WTC11 (cell line): ENCODE measurements at regions not wholly inside any gene's neighbourhood (a gene's known extent, or its start where the extent isn't known, plus 50 kb on each side); places are given as distances from the start of the nearest gene placed in this dataset.

Source experiments
- ATAC-seq: fragments of 200-7000 bp; cut with Tn5 transposase; 2 replicates; pipeline ENCODE4 v1.10.0; 2021; ENCODE audit warnings: mild to moderate bottlenecking, moderate library complexity
- CTCF ChIA-PET: fragments of 300-600 bp; sonication (Branson Sonifier 250); formaldehyde crosslinking; loops from one replicate; lab custom pipeline; 2021; ENCODE audit warnings: antibody characterized with exemption; lab: Charles Lee
- POLR2A ChIA-PET: fragments of 350-600 bp; sonication (Branson Sonifier 250); formaldehyde crosslinking; loops from one replicate; lab custom pipeline; 2021; ENCODE audit warnings: antibody characterized with exemption; lab: Charles Lee
- DNase-seq: peaks from one replicate; pipeline ENCODE4 v3.0.0; 2021; ENCODE audit warnings: low spot score
- H3K27ac Mint-ChIP-seq: 2 replicates; pipeline ENCODE4 v1.8.0; 2021; ENCODE audit warnings: mixed read lengths
- H3K27me3 Mint-ChIP-seq: 2 replicates; pipeline ENCODE4 v1.8.0; 2021; ENCODE audit warnings: low read depth, mild to moderate bottlenecking, moderate library complexity, mixed read lengths
- H3K36me3 Mint-ChIP-seq: 2 replicates; pipeline ENCODE4 v1.8.0; 2021; ENCODE audit warnings: mixed read lengths
- H3K4me1 Mint-ChIP-seq: 2 replicates; pipeline ENCODE4 v1.8.0; 2022; ENCODE audit warnings: mixed read lengths
- H3K4me3 Mint-ChIP-seq: 2 replicates; pipeline ENCODE4 v1.8.0; 2021; ENCODE audit warnings: mild to moderate bottlenecking, moderate library complexity, mixed read lengths
- H3K9me3 Mint-ChIP-seq: 2 replicates; pipeline ENCODE4 v1.8.0; 2021; ENCODE audit warnings: mixed read lengths
- CREB1 ChIP-seq: sonication (generic); formaldehyde crosslinking; IDR thresholded peaks from 2 replicates; pipeline ENCODE4 v1.8.0; 2023; ENCODE audit warnings: mild to moderate bottlenecking, missing genetic modification reagents
- CREM ChIP-seq: sonication (generic); formaldehyde crosslinking; IDR thresholded peaks from 2 replicates; pipeline ENCODE4 v1.8.1; 2022; ENCODE audit warnings: mild to moderate bottlenecking, missing genetic modification reagents, moderate library complexity
- ESRRA ChIP-seq: sonication (generic); formaldehyde crosslinking; IDR thresholded peaks from 2 replicates; pipeline ENCODE4 v1.8.1; 2022; ENCODE audit warnings: mild to moderate bottlenecking, missing genetic modification reagents, borderline replicate concordance
- FOXJ3 ChIP-seq: sonication (generic); formaldehyde crosslinking; IDR thresholded peaks from 2 replicates; pipeline ENCODE4 v1.9.0; 2021; ENCODE audit warnings: missing genetic modification reagents, mild to moderate bottlenecking, borderline replicate concordance
- FOXK1 ChIP-seq: sonication (generic); formaldehyde crosslinking; IDR thresholded peaks from 2 replicates; pipeline ENCODE4 v1.8.0; 2022; ENCODE audit warnings: mild to moderate bottlenecking, moderate library complexity, missing genetic modification reagents
- GRHL2 ChIP-seq: fragments of 250-450 bp; sonication (Bioruptor Pico); IDR thresholded peaks from 2 replicates; pipeline ENCODE4 v1.8.0; 2022; ENCODE audit warnings: mild to moderate bottlenecking, moderate library complexity; ENCODE audit not compliant: insufficient replicate concordance, severe bottlenecking
- HMGA2 ChIP-seq: fragments of 250-450 bp; sonication (Bioruptor Pico); IDR thresholded peaks from 2 replicates; pipeline ENCODE4 v1.4.0; 2021; ENCODE audit warnings: mild to moderate bottlenecking, moderate library complexity
- MXD4 ChIP-seq: fragments of 250-450 bp; sonication (Bioruptor Pico); IDR thresholded peaks from 2 replicates; pipeline ENCODE4 v1.8.0; 2021; ENCODE audit warnings: mild to moderate bottlenecking, moderate library complexity, borderline replicate concordance
- NFE2L1 ChIP-seq: sonication (generic); formaldehyde crosslinking; IDR thresholded peaks from 2 replicates; pipeline ENCODE4 v1.8.1; 2023; ENCODE audit warnings: missing genetic modification reagents
- RELA ChIP-seq: sonication (generic); formaldehyde crosslinking; IDR thresholded peaks from 2 replicates; pipeline ENCODE4 v1.8.1; 2022; ENCODE audit warnings: missing genetic modification reagents, mild to moderate bottlenecking, borderline replicate concordance
- SOX15 ChIP-seq: fragments of 250-450 bp; sonication (Bioruptor Pico); IDR thresholded peaks from 2 replicates; pipeline ENCODE4 v1.9.0; 2021; ENCODE audit warnings: mild to moderate bottlenecking
- TCF7 ChIP-seq: sonication (generic); formaldehyde crosslinking; IDR thresholded peaks from 2 replicates; pipeline ENCODE4 v1.8.0; 2022; ENCODE audit warnings: mild to moderate bottlenecking, low read depth, missing genetic modification reagents, moderate library complexity
- TEAD1 ChIP-seq: sonication (generic); formaldehyde crosslinking; IDR thresholded peaks from 2 replicates; pipeline ENCODE4 v1.8.0; 2022; ENCODE audit warnings: mild to moderate bottlenecking, missing genetic modification reagents
- TP53 ChIP-seq: sonication (generic); formaldehyde crosslinking; IDR thresholded peaks from 2 replicates; pipeline ENCODE4 v1.8.1; 2023; ENCODE audit warnings: mild to moderate bottlenecking, missing genetic modification reagents
- ZNF121 ChIP-seq: sonication (generic); formaldehyde crosslinking; IDR thresholded peaks from 2 replicates; pipeline ENCODE4 v1.8.0; 2023; ENCODE audit warnings: missing genetic modification reagents
- ZNF423 ChIP-seq: fragments of 250-450 bp; sonication (Bioruptor Pico); IDR thresholded peaks from 2 replicates; pipeline ENCODE4 v2.1.2; 2022; ENCODE audit warnings: mild to moderate bottlenecking, moderate library complexity
- TF ChIP-seq, protein P1 (sequence below): sonication (generic); formaldehyde crosslinking; IDR thresholded peaks from 2 replicates; pipeline ENCODE4 v1.8.1; 2023; ENCODE audit warnings: mild to moderate bottlenecking, missing genetic modification reagents
- TF ChIP-seq, protein P2 (sequence below): sonication (generic); formaldehyde crosslinking; IDR thresholded peaks from 2 replicates; pipeline ENCODE4 v1.8.1; 2022; ENCODE audit warnings: mild to moderate bottlenecking, moderate library complexity, missing genetic modification reagents
- TF ChIP-seq, protein P3 (sequence below): sonication (generic); formaldehyde crosslinking; IDR thresholded peaks from 2 replicates; pipeline ENCODE4 v1.8.1; 2023; ENCODE audit warnings: mild to moderate bottlenecking, missing genetic modification reagents, moderate library complexity
- TF ChIP-seq, protein P4 (sequence below): fragments of 250-450 bp; sonication (Bioruptor Pico); IDR thresholded peaks from 2 replicates; pipeline ENCODE4 v1.9.0; 2021; ENCODE audit warnings: mild to moderate bottlenecking, borderline replicate concordance
- TF ChIP-seq, protein P5 (sequence below): sonication (generic); formaldehyde crosslinking; IDR thresholded peaks from 2 replicates; pipeline ENCODE4 v1.8.0; 2022; ENCODE audit warnings: mild to moderate bottlenecking, missing genetic modification reagents
- TF ChIP-seq, protein P6 (sequence below): sonication (generic); formaldehyde crosslinking; IDR thresholded peaks from 2 replicates; pipeline ENCODE4 v1.8.1; 2022; ENCODE audit warnings: low read depth, mild to moderate bottlenecking, moderate library complexity, missing genetic modification reagents, borderline replicate concordance

DNA sequence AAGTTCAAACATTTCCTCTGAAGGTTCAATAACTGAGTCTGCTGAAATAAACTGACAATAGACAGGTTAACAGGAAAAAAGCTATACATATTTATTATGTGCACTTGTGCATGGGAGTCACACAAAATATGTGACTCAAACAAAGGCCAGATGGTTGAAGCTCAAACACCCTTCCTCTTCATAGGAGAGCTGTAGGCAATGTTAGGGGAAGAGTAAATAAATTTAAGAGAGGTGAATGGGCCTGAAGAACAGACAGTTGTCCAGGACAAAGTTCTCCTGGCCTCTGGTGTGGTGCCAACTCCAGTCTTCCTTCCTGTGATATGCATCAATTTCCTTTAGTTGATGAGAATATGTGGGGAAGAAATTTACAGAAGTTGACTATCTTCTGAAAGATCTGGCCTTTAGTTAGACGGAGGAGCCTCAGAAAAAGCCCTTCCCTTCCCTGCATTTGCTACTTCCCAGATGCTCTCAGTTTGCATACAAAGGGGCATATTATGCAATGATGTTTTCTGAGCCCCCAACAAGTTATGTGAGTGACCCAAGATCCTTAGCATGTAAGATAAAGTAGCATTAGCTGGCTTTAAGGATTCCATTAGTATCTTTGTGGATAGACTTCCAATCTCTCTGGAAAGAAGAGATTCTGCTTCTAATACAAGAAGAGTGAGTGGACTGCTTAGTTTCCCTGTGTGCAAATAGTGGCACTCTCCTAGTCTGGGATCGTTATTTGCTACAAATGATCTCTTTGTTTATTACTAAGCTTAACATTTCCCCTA lies 96.4 kb upstream of the IGSF10 start:
- POLR2A ChIA-PET, result no interaction called here
- Mint-ChIP-seq H3K27ac (no peak overlapping the region), H3K4me1 (peaks cover 19% of the 10 kb centered on the region), H3K27me3 (no peaks in the 10 kb centered on the region), H3K9me3 (peaks cover 8% of the 10 kb centered on the region), H3K4me3 (no peak overlapping the region), H3K36me3 (no peaks in the 10 kb centered on the region)
- CTCF ChIA-PET, result no interaction called here
- TF ChIP-seq SOX15 (no peak), CREB1 (CRISPR knock-in tag) (no peak), CREM (no peak), TP53 (CRISPR knock-in tag) (no peak), RELA (CRISPR knock-in tag) (no peak), ESRRA (CRISPR knock-in tag) (no peak), NFE2L1 (no peak), TEAD1 (CRISPR knock-in tag) (no peak), FOXK1 (CRISPR knock-in tag) (no peak), MXD4 (CRISPR knock-in tag) (no peak), ZNF121 (CRISPR knock-in tag) (no peak), FOXJ3 (CRISPR knock-in tag) (no peak), HMGA2 (CRISPR knock-in tag) (no peak)
- TF ChIP-seq, protein P1, sequence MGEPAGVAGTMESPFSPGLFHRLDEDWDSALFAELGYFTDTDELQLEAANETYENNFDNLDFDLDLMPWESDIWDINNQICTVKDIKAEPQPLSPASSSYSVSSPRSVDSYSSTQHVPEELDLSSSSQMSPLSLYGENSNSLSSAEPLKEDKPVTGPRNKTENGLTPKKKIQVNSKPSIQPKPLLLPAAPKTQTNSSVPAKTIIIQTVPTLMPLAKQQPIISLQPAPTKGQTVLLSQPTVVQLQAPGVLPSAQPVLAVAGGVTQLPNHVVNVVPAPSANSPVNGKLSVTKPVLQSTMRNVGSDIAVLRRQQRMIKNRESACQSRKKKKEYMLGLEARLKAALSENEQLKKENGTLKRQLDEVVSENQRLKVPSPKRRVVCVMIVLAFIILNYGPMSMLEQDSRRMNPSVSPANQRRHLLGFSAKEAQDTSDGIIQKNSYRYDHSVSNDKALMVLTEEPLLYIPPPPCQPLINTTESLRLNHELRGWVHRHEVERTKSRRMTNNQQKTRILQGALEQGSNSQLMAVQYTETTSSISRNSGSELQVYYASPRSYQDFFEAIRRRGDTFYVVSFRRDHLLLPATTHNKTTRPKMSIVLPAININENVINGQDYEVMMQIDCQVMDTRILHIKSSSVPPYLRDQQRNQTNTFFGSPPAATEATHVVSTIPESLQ (CRISPR knock-in tag), result no peak
- TF ChIP-seq, protein P2, sequence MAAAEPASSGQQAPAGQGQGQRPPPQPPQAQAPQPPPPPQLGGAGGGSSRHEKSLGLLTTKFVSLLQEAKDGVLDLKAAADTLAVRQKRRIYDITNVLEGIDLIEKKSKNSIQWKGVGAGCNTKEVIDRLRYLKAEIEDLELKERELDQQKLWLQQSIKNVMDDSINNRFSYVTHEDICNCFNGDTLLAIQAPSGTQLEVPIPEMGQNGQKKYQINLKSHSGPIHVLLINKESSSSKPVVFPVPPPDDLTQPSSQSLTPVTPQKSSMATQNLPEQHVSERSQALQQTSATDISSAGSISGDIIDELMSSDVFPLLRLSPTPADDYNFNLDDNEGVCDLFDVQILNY, result no peak
- TF ChIP-seq, protein P3, sequence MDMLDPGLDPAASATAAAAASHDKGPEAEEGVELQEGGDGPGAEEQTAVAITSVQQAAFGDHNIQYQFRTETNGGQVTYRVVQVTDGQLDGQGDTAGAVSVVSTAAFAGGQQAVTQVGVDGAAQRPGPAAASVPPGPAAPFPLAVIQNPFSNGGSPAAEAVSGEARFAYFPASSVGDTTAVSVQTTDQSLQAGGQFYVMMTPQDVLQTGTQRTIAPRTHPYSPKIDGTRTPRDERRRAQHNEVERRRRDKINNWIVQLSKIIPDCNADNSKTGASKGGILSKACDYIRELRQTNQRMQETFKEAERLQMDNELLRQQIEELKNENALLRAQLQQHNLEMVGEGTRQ (CRISPR knock-in tag), result no peak
- TF ChIP-seq, protein P4, sequence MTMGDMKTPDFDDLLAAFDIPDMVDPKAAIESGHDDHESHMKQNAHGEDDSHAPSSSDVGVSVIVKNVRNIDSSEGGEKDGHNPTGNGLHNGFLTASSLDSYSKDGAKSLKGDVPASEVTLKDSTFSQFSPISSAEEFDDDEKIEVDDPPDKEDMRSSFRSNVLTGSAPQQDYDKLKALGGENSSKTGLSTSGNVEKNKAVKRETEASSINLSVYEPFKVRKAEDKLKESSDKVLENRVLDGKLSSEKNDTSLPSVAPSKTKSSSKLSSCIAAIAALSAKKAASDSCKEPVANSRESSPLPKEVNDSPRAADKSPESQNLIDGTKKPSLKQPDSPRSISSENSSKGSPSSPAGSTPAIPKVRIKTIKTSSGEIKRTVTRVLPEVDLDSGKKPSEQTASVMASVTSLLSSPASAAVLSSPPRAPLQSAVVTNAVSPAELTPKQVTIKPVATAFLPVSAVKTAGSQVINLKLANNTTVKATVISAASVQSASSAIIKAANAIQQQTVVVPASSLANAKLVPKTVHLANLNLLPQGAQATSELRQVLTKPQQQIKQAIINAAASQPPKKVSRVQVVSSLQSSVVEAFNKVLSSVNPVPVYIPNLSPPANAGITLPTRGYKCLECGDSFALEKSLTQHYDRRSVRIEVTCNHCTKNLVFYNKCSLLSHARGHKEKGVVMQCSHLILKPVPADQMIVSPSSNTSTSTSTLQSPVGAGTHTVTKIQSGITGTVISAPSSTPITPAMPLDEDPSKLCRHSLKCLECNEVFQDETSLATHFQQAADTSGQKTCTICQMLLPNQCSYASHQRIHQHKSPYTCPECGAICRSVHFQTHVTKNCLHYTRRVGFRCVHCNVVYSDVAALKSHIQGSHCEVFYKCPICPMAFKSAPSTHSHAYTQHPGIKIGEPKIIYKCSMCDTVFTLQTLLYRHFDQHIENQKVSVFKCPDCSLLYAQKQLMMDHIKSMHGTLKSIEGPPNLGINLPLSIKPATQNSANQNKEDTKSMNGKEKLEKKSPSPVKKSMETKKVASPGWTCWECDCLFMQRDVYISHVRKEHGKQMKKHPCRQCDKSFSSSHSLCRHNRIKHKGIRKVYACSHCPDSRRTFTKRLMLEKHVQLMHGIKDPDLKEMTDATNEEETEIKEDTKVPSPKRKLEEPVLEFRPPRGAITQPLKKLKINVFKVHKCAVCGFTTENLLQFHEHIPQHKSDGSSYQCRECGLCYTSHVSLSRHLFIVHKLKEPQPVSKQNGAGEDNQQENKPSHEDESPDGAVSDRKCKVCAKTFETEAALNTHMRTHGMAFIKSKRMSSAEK (CRISPR knock-in tag), result no peak
- TF ChIP-seq, protein P5, sequence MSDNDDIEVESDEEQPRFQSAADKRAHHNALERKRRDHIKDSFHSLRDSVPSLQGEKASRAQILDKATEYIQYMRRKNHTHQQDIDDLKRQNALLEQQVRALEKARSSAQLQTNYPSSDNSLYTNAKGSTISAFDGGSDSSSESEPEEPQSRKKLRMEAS (CRISPR knock-in tag), result no peak
- no peak for ATAC-seq
- DNase-seq, result no peak

DNA sequence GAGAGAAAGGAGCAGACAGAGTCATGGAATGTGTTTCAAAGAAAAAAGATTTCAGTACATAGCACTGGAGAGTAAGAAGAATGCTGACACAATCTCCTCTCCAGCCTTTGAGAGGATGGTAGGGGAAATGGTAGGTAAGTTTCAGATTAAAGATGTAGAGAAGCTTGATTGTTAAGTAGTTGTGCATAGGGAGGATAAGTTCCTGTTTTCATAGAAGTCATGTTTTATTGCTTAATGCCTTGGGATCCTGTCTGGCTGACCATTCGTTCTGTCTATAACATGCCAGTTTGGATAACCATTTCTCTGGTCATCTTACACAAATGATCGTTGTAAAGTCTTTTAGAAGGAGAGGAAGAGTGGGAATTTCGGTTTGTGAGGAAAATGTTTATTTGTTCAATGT lies 95.7 kb upstream of the IGSF10 start:
- ChIA-PET CTCF (no interaction called here), POLR2A (no interaction called here)
- peaks cover 8% of the 10 kb centered on the region; the same call in 1 of the 2 replicates for H3K9me3 Mint-ChIP-seq
- no peak overlapping the region for H3K4me3 Mint-ChIP-seq
- DNase-seq (no peak), ATAC-seq (no peak)
- H3K27ac Mint-ChIP-seq, result no peak overlapping the region
- H3K27me3 Mint-ChIP-seq, result no peaks in the 10 kb centered on the region
- no peaks in the 10 kb centered on the region for H3K36me3 Mint-ChIP-seq
- H3K4me1 Mint-ChIP-seq, result peaks cover 22% of the 10 kb centered on the region
- TF ChIP-seq ZNF423 (CRISPR knock-in tag) (no peak), TCF7 (no peak), GRHL2 (no peak)
- TF ChIP-seq, protein P6, sequence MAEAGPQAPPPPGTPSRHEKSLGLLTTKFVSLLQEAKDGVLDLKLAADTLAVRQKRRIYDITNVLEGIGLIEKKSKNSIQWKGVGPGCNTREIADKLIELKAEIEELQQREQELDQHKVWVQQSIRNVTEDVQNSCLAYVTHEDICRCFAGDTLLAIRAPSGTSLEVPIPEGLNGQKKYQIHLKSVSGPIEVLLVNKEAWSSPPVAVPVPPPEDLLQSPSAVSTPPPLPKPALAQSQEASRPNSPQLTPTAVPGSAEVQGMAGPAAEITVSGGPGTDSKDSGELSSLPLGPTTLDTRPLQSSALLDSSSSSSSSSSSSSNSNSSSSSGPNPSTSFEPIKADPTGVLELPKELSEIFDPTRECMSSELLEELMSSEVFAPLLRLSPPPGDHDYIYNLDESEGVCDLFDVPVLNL (CRISPR knock-in tag), result no peak
